Hepatocyte (in vitro differentiated cells): ENCODE measurements at regions not wholly inside any gene's neighbourhood (a gene's known extent, or its start where the extent isn't known, plus 50 kb on each side); places are given as distances from the start of the nearest gene placed in this dataset.

Experiments used
- EZH2 ChIP-seq: fragments of 200-600 bp; sonication (generic); IDR thresholded peaks from 2 replicates; pipeline ENCODE4 v1.6.1; 2016; ENCODE audit warnings: antibody characterized with exemption, mild to moderate bottlenecking, borderline replicate concordance
- EZH2phosphoT487 ChIP-seq: fragments of 200-600 bp; sonication (generic); IDR thresholded peaks from one replicate; pipeline ENCODE4 v1.6.1; 2018; ENCODE audit warnings: antibody characterized with exemption, mild to moderate bottlenecking, low read depth, moderate library complexity; ENCODE audit not compliant: unreplicated experiment, severe bottlenecking
- TF ChIP-seq, protein P1 (sequence below): fragments of 200-600 bp; sonication (generic); IDR thresholded peaks from 2 replicates; pipeline ENCODE4 v1.5.1; 2016; ENCODE audit warnings: antibody characterized with exemption, mild to moderate bottlenecking; ENCODE audit not compliant: poor library complexity

GRCh38 chr2:163982938-163983337, 247.1 kb upstream of the FIGN start:
- TF ChIP-seq EZH2phosphoT487 (no peak), EZH2 (no peak)
- TF ChIP-seq, protein P1, sequence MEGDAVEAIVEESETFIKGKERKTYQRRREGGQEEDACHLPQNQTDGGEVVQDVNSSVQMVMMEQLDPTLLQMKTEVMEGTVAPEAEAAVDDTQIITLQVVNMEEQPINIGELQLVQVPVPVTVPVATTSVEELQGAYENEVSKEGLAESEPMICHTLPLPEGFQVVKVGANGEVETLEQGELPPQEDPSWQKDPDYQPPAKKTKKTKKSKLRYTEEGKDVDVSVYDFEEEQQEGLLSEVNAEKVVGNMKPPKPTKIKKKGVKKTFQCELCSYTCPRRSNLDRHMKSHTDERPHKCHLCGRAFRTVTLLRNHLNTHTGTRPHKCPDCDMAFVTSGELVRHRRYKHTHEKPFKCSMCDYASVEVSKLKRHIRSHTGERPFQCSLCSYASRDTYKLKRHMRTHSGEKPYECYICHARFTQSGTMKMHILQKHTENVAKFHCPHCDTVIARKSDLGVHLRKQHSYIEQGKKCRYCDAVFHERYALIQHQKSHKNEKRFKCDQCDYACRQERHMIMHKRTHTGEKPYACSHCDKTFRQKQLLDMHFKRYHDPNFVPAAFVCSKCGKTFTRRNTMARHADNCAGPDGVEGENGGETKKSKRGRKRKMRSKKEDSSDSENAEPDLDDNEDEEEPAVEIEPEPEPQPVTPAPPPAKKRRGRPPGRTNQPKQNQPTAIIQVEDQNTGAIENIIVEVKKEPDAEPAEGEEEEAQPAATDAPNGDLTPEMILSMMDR, result no peak
